ENCODE measurements at regions not wholly inside any gene's neighbourhood (a gene's known extent, or its start where the extent isn't known, plus 50 kb on each side); places are given as distances from the start of the nearest gene placed in this dataset.
"Not testable (repeated sequence)": the region's sequence is repeated elsewhere in the genome, so short reads cannot be mapped to it uniquely, and the experiment has no call there.

DNA sequence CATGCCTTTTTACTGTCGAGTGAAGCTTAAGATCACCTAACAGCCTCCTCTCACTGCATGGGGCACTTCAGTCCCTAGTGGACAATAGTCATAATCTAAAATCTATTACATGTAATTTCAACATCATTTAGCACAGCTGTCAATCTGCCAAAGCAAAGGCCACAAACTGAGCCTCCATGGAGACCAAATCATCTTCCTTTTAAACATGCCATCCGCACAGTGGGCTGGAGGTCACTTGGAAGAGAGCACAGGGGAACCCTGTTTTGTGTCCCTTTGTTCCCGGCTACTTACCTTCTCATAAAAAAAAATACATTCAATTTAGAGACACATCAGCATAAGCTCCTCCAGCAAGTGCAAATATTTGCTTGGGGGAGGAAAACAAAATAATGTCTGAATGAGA is 167.3 kb downstream of the SQOR start:
- DNase-seq (ENCODE audit: low read depth) = no peak
- no peak overlapping the region for H3K4me3 ChIP-seq (ENCODE audit: low read depth, low read length)

DNA sequence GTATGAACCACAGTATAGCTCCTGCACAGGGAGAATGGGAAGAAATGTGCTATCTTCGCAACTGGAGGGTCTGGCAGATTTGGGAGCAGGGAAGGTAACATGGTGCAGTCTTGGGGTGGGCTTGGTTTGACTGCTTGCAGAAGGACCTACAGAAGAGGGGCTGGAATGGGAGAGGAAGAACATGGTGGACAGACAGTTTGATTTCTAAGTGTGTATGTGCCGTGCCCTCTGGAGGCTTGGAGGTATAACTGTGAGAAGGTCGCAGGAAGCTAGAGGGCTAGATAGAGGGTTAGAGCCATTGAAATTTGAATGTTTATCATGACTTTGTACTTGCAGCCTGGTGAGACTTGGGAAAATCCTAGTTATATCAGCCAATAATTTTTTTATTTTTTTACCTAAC is 169.2 kb downstream of the SQOR start:
- DNase-seq (ENCODE audit: low read depth) = no peak
- no peak overlapping the region for H3K4me3 ChIP-seq (ENCODE audit: low read depth, low read length)

DNA sequence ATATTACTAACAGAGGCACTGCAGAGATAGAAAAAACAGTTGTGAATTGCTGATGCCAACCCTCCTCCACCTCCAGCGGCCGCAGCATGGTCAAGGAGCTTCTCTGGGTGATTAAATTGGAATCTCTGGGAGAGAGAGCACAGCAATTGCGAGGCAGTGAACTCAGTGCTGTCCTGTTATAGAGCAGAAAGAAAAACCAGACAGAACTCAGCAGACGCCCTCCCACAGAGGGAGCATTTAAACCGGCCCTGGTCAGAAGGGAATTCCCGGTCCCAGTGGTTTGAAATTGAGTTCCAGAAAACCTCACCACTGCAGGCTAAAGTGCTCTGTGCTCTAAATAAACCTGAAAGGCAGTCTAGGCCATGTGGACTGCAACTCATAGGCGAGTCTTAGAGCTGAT is 175.4 kb downstream of the SQOR start:
- DNase-seq (ENCODE audit: low read depth) = no peak
- no peak overlapping the region for H3K4me3 ChIP-seq (ENCODE audit: low read depth, low read length)

DNA sequence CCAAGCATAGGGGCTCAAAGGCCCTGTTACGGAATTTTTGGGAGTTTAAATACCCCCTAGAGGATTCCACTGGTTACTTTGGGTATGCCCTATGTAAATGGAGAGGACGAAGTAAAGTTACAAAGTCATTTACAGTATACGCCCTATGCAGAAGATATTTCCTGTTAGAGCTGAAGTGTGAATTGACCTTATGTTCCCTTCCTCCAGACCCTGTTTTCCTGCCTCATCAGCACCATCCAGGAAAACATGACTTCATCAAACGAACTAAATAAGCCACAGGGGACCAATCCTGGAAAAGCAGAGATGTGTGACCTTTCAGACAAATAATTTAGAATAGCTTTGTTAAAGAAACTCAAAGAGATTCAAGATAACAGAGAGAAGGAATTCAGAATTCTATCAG is 177.4 kb downstream of the SQOR start:
- H3K4me3 ChIP-seq (ENCODE audit: low read depth, low read length) = no peak overlapping the region
- DNase-seq (ENCODE audit: low read depth) = no peak

DNA sequence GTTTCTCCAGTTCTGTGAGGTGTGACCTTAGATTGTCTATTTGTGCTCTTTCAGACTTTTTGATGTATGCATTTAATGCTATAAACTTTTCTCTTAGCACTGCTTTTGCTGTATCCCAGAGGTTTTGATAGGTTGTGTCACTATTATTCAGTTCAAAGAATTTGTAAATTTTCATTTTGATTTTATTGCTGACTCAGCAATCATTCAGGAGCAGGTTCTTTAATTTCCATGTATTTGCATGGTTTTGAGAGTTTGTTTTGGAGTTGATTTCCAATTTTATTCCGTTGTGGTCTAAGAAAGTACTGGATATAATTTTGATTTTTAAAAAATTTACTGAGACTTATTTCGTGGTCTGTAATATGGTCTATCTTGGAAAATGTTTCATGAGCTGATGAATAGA is 182.7 kb downstream of the SQOR start:
- DNase-seq (ENCODE audit: low read depth); H3K4me3 ChIP-seq (ENCODE audit: low read depth, low read length): not testable (repeated sequence)

DNA sequence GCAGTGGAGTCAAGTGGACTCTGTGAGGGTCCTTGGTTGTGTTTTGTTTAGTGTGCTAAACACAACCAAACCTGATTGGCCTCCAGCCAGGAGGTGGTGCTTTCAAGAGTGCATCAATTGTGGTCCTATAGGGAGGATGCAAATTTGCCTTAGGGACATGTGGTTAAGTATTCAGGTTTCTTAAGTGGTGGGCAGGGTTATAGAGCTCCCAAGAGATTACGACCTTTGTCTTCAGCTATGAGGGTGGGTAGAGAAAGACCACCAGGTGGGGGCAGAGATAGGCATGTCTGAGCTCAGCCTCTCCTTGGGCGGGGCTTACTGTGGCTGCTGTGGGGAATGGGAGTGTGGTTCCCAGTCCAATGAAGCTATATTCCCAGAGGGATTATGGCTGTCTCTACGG is 186.6 kb downstream of the SQOR start:
- no peak overlapping the region for H3K4me3 ChIP-seq (ENCODE audit: low read depth, low read length)
- no peak for DNase-seq (ENCODE audit: low read depth)

DNA sequence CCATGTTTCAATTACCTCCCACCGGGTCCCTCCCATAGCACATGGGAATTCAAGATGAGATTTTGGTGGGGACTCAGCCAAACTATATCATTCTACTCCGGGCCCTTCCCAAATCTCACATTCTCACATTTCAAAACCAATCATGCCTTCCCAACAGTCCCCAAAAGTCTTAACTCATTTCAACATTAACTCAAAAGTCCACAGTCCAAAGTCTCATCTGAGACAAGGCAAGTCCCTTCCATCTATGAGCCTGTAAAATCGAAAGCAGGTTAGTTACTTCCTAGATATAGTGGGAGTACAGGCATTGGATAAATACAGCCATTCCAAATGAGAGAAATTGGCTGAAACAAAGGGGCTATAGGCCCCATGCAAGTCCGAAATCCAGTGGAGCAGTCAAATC is 188.1 kb downstream of the SQOR start:
- not testable (repeated sequence) for H3K4me3 ChIP-seq (ENCODE audit: low read depth, low read length); DNase-seq (ENCODE audit: low read depth)

DNA sequence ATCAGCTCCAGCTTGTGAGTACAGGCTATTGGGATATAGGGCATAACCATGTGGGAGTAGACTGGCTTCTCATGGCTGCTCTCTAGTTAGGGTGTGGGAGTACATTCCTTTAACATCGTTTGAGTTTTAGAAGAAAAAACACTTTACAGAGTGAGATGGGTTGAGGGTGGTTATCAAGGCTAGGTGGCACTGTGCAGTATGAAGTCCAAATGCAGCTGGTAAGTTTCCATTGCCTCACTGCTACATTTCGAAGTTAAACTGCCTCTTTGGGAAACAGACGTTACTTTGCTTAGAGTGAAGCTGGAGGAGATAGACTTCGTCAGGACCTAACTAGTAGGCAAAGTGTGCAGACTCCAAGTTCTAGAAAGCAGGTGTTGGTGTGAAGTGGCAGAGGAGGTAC is 192.4 kb downstream of the SQOR start:
- no peak overlapping the region for H3K4me3 ChIP-seq (ENCODE audit: low read depth, low read length)
- DNase-seq (ENCODE audit: low read depth) = no peak

DNA sequence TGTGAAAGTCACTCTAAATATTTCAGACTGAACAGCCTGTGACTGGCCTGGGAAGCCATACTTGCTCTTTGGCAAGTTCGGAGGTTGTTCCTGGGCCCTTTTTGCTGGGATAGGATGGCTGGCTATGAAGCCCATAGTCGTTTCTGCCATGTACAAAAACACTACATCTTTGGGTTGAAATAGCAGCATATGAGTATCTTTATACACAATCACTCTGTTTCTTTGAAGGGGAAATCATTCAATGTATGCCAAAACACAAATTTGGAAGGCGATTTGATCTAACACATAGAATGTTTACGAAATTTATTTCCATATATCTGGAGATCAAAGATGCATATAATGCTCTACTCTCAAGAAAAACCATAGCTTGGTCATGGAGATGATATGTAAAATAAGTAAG is 192.9 kb downstream of the SQOR start:
- no peak overlapping the region for H3K4me3 ChIP-seq (ENCODE audit: low read depth, low read length)
- no peak for DNase-seq (ENCODE audit: low read depth)

DNA sequence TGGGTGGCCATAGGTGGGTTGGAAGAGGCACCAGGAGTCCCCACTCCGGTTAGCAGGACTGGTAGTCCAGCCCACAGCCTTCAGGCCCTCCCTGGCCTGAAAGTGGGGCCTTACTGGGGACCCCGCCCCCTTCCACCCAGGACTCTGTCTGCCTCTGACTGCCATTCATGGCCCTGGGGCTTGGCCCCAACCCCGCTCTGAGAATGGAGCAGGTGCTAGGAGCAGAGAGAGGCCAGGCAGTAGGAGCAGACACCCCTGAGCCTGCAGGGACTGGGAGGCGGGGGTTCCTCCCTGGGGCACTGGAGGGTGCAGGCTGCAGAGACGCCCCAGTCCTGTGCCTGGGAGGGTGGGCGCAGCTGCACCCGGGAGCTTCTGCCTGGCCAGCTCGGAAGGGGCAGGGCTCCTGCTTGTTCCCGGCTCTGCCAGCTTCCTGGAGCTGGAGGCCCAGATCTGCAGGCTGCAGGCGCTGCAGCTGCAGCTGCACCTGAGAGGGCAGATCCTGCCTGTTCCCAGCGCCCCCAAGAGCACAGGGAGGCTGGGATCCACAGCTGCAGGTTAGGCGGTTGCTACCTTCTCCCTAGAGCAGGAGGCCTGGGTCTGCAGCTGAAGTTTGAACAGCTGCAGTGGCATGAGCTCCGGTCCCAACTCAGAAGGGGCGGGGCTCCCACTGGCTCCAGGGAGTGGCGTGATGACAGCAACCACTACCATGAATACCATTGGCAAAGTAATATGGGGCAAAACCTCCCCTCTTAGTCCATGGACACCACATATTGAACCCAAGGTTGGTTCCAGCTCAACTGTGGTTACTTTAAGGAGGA is 194.7 kb downstream of the SQOR start:
- no peak overlapping the region for H3K4me3 ChIP-seq (ENCODE audit: low read depth, low read length)
- no peak for DNase-seq (ENCODE audit: low read depth)

DNA sequence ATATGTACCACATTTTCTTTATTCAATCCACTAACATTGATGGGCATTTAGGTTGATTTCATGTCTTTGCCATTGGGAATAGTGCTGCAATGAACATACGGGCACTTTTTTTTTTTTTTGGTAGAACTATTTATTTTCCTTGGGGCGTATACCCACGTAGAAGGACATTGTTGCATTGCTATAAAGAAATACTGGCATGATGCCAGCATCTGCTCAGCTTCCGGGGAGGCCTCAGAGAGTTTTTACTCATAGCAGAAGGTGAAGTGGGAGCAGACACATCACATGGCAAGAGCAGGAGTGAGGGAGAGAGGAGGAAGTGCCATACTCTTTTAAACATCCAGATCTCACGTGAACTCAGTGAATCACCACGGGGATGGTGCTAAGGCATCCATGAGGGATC is 197.0 kb downstream of the SQOR start:
- H3K4me3 ChIP-seq (ENCODE audit: low read depth, low read length) = no peak overlapping the region
- no peak for DNase-seq (ENCODE audit: low read depth)

DNA sequence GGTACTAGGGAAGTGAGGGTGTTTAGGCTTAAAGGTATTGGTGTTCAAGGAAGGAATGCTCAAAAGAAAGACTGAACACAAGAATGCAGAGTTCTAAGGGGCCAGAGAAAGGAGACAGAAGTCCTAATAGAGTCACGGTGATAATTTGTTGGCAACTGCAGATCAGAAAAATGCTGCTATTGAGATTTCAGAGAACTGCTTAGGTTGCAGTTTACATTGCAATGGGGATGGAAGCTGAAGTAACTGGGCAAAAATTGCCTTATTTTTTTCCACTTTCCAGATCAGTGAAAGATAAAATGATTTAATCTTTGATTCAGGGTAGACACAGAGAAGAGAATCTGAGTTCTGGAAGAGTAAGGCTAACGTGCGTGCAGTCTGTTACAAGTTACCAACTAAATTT is 199.8 kb downstream of the SQOR start:
- no peak overlapping the region for H3K4me3 ChIP-seq (ENCODE audit: low read depth, low read length)
- no peak for DNase-seq (ENCODE audit: low read depth)

DNA sequence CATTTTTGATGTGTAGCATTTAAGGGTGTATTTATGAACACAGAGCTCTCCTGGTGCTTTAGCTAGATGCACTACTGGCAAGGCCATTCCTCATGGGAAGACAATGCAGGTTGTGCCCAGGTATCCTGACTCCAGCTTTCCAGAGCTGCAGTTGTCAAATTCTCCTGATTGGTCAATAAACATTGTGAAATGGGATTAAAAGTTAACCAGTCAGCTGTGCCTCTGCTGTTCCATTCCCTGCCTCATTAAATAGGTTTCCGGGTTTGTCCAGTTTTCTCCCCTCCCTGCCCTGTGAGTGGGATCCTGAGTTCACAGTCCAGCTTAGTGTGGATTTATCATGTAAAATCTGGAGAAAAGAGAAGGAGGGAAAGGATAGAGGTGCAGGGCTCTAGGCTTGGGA is 207.3 kb downstream of the SQOR start:
- DNase-seq (ENCODE audit: low read depth) = no peak
- no peak overlapping the region for H3K4me3 ChIP-seq (ENCODE audit: low read depth, low read length)

DNA sequence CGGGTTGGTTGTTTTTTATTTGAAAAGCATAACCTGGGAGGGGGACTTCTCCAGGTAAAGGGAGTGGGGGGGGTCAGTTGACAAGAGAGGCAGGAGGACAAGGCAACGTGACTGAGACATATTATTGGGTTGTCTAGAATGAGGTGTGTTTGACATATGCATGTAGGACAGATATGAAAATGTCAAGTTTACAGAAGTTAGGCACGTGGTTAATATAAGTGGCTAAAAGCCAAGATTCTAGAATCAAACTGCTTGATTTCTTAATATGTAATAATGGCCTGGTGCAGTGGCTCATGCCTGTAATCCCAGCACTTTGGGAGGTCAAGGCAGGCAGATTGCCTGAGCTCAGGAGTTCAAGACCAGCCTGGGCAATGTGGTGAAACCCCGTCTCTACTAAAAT is 212.8 kb downstream of the SQOR start:
- no peak for DNase-seq (ENCODE audit: low read depth)
- no peak overlapping the region for H3K4me3 ChIP-seq (ENCODE audit: low read depth, low read length)

DNA sequence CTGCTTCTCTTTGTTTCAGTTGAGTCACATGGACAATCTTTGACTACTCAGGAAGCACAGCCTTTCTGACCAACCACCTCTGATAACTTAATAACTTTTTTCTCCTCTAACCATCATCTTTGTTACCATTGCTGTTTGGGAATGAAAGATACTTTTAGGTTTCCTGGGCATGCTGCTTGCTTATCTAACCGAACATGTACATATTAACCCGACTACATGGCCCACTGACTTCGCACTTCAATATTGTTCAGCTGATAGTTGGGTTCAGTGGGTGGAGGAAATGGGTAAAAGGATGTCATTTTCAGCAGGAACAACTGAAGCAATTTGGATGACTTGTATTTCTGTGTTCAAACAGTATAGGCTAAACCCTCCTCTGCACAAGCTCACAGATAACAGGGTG is 214.3 kb downstream of the SQOR start:
- DNase-seq (ENCODE audit: low read depth) = no peak
- H3K4me3 ChIP-seq (ENCODE audit: low read depth, low read length) = no peak overlapping the region

DNA sequence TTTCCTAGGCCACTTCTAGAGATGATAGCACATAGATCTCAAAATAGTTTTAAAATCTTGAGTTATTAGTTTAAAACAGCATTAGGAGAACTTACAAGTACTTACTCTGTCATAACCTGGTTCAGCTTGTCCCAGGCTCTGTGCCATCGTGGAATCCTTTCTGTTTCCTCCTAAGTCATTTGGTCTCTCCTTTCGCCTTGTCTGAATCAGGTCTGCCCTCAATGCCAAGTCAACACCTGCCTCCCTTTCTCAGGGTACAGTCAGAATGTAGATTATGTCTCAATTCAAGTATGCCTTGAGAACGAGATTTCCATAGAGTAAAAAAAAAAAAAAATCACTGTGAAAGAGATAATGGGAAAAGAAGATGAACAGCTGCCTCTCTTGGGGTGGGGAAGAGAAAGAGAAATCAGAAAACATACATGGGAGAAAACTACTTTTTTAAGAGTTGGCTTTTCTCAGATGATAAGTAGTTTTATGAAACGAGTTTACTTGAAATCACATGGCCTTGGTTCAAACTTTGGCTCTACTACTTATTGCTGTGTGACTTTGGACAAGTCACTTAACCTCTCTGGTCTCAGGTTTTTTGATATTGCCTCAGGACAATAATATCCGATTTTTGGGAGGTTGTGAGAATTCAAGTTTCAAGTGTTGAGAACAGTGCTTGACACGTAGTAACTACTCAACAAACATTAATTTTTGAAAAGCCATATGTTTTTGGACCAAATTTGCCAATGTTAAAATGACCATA is 219.8 kb downstream of the SQOR start:
- no peak overlapping the region for H3K4me3 ChIP-seq (ENCODE audit: low read depth, low read length)
- no peak for DNase-seq (ENCODE audit: low read depth)

DNA sequence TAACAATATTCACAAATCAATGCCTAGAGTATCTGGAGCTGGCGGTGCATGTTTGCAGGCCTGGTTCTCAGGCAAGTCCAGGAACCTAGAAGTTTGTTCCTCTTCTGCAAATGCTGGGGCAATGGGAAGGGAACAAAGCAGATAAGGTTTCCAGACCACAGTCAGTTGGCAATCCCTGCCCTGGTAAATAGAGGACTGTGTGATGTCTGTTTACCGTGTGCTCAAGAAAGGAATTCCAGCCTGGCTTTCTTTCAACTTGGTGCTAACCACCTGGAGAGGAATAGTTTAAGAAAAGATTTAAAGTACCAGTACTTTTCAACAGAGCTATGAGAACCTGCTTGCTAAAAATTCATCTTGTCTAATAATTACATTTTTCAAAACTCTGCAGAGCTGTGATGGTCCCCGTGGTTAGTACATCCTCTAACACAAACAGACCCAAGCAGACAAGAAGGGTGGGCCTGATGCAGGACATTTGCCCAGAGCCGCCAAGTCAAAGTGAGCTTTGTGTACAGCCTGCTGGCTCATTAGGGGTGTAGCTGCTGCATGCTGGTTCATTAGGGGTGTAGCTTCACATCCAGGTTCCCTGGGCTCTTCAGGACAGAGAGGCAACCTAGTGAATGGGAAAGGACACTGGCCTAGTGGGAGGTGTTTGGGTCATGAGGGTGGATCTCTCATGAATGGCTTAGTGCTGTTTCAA is 220.5 kb downstream of the SQOR start:
- no peak for DNase-seq (ENCODE audit: low read depth)
- H3K4me3 ChIP-seq (ENCODE audit: low read depth, low read length) = no peak overlapping the region

DNA sequence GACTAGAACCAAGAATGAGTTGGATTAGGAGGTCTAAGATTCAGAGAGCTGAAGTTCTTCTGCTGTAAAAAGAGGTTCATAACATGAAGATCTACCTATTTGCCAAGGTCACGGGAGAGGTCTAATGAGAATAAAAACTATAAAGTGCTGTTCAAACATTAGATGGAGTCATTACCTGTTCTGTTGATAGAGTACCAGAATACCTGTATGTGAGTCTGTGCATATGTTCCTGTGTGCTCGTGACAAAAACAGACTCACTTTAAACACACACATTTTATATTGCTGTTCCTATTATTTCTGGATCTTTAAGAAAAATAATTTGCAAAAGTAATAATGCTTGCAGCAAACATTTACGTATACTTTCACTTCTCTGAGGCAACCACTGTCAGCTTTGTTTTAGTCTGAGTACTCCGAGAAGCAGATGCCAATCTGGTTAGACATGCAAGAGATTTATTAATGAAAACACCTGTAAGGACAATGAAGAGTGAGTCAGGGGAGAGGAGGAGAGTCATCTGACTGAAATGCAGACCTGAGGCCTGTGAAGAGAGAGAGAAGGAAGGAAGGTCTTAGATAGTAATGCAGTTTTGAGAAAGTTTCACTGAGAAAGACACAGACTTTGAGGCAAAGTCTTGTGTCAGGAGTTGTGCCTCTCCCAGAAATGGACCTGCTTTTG is 221.2 kb downstream of the SQOR start:
- no peak for DNase-seq (ENCODE audit: low read depth)
- H3K4me3 ChIP-seq (ENCODE audit: low read depth, low read length) = no peak overlapping the region

DNA sequence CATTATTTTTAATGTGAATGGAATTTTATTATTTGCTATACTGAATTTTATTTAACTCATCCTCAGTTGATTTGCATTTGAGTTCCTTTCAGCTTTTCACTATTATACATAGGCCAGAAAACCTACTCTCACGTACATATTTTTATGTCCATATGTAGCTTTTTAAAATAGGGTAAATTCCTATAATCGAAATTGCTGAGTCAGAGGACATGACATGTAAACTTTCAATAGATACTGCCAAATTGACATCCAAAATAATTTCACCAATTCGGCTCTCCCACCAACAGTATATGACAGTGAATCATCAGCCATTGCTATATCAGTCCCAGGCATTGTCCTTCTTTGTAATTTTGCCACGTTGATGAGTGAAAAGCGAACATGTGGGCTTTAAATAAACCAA is 222.5 kb downstream of the SQOR start:
- DNase-seq (ENCODE audit: low read depth) = no peak
- H3K4me3 ChIP-seq (ENCODE audit: low read depth, low read length) = no peak overlapping the region

DNA sequence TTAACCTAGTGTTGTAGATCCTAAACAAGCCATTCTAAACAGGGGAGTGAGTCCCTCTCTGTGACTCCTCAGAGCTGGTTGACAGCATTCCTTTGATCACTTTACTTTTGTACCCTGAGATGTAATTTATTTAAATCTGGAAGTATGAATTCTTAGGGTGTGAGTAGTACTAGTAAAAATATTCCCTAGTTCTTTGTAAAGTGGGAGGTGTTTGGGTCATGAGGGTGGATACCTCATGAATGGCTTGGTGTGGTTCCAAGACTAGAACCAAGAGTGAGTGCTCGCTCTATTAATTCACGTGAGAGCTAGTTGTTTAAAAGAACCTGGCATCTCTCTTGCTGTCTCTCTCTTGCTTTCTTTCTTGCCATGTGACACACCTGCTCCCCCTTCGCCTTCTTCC is 223.7 kb downstream of the SQOR start:
- no peak for DNase-seq (ENCODE audit: low read depth)
- H3K4me3 ChIP-seq (ENCODE audit: low read depth, low read length) = no peak overlapping the region

Data from skeletal muscle cell (primary cell).